ENCODE measurements at regions not wholly inside any gene's neighbourhood (a gene's known extent, or its start where the extent isn't known, plus 50 kb on each side); places are given as distances from the start of the nearest gene placed in this dataset.
"Not testable (repeated sequence)": the region's sequence is repeated elsewhere in the genome, so short reads cannot be mapped to it uniquely, and the experiment has no call there.

- DNase-seq (ENCODE audit: low spot score), result no peak
Observed at GRCh38 chr10:25808372-25808771, 125.7 kb upstream of the MYO3A start.

GRCh38 chr10:25811052-25811685, 122.9 kb upstream of the MYO3A start:
- no peak for DNase-seq (ENCODE audit: low spot score)

DNA sequence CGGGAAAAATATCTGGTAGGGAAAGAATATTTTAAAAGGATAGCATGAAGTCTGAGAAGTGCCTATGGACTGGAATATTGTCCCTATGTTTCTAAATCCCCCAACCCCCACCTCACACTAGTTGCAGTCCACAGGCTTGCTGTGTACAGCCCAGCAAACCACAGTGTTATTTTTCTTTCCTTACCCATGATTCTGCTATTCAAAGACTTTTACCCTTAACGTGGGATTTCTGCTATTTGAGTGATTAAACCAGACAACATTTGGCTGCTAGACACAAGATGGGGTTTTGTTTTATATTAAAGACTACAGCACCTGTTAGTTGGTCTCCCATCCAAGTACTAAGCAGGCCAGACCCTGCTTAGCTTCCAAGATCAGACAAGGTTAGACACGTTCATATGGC, 120.5 kb upstream of the MYO3A start:
- no peak for DNase-seq (ENCODE audit: low spot score)

- no peak for DNase-seq (ENCODE audit: low spot score)
Observed at GRCh38 chr10:25815236-25815635, 118.8 kb upstream of the MYO3A start.

GRCh38 chr10:25815999-25816768, 117.8 kb upstream of the MYO3A start:
- no peak for DNase-seq (ENCODE audit: low spot score)

GRCh38 chr10:25817200-25817599, 116.8 kb upstream of the MYO3A start:
- DNase-seq (ENCODE audit: low spot score), result no peak

GRCh38 chr10:25818751-25819150, 115.3 kb upstream of the MYO3A start:
- no peak for DNase-seq (ENCODE audit: low spot score)

DNA sequence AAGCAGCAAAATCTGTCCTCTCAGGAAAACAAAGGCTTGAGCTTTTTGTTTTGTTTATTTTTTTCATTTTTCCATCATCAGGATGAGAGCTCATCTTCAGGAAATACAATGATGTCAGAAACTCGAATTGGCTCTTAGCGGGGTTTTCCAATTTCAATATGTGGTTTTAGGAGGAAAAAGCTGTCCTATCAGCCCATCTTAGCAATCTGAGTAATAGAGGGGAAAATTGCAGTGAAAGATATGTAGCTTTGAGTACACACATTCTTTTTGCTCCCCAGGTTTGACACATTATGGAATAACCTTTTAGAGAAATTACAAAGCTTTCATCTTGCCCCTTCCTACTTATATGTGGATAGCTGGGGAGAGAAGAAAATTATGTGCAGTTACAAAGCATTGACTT, 113.6 kb upstream of the MYO3A start:
- DNase-seq (ENCODE audit: low spot score), result no peak

GRCh38 chr10:25820874-25821273, 113.2 kb upstream of the MYO3A start:
- DNase-seq (ENCODE audit: low spot score), result no peak

DNA sequence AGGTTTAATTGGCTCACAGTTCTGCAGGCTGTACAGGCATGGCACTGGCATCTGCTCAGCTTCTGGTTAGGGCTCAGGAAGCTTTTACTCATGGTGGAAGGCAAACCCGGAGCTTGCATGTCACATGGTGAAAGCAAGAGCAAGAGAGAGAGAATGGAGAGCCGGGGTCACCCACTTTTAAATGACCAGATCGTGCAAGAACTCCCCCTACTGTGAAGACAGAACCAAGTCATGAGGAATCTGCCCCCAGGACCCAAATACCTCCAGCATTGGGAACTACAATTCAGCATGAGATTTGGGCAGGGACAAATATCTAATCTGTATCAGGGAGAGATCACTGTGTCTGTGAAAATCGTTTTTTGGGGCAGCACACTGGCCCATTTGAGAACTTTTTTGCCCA, 110.0 kb upstream of the MYO3A start:
- no peak for DNase-seq (ENCODE audit: low spot score)

DNA sequence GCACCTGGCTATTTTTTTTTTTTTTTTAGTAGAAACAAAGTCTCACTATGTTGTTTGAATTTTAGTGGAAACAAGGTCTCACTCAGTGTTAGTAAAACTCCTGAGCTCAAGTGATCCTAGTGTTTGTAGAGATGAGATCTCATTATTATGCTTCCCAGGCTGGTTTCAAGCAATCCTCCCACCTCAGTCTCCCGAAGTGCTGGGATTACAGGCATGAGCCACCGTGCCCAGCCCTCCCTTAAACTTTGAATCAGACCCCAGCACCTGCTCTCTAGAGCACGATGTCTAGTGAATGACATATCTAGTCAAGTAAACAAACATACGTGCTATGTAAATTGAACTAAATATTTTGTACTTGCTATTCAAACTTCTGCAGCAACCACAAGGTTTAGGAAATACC, 105.6 kb upstream of the MYO3A start:
- no peak for DNase-seq (ENCODE audit: low spot score)

- no peak for DNase-seq (ENCODE audit: low spot score)
Observed at GRCh38 chr10:25831080-25831479, 102.9 kb upstream of the MYO3A start.

DNA sequence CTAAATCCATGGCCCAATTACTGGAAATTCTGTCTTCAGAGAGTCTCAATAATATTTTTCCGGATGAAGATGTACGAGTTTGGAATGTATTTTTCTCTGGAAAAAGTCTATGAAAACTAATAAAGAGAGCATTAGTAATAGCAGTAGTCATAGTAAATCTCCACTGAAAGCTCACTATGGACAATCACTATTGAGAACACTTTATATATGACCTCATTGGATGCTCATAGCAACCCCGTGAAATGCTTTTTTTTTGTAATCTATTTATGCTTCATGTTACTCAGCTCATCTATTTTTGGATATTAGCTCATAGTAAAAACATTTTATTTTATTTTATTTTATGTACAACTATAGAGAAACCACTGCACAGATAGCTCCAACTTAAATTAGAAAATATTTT, 94.3 kb upstream of the MYO3A start:
- no peak for DNase-seq (ENCODE audit: low spot score)

- DNase-seq (ENCODE audit: low spot score), result not testable (repeated sequence)
Observed at GRCh38 chr10:25840875-25841274, 93.2 kb upstream of the MYO3A start.

GRCh38 chr10:25842146-25842545, 91.9 kb upstream of the MYO3A start:
- no peak for DNase-seq (ENCODE audit: low spot score)

DNA sequence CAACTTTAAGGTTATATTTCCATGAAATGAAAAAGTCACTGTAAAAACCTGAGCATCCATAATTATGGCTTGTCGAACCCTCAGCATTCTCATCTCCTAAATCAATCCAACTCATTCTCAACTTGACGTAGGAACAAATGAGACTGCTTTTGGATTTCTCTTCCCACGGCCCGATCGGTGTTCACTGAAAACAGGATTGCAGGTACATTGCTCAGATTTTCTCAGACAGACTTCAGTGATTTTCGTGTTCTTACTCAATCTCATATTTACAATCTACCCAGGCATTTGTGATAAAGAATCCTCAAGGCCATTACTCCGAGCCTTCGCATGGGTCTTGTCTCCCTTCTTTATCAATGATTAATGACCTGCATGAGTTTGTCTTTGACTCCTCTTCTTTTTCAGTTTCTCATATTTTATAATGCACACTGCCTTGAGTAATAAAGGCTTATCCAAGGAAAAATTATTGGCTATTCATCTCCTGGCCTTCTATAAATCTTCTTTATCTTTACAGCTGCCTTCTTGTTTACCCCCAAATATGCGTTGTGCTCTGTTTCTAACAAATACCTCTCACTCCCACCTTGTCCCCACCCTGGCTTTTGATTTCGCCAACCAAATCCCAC, 90.4 kb upstream of the MYO3A start:
- DNase-seq (ENCODE audit: low spot score), result no peak

GRCh38 chr10:25844716-25845115, 89.3 kb upstream of the MYO3A start:
- DNase-seq (ENCODE audit: low spot score), result not testable (repeated sequence)

DNA sequence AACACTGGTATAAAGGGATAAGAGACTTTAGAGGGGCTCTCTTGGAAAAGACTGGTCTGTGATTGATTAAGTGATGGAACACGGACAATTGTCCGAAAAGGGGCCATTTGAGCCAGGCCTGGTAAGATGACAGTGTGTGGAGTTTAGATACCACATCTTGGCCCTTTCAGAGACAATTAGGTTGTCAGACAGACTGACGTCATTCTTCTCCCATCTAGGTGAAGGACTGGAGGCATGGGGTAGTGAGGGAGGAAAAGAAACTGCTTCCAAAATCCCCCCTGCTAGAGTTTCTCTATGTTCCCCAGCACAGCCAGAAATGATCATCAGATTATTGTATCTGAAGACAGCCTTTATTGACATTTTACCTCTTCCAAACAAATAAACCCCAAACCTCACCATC, 84.8 kb upstream of the MYO3A start:
- no peak for DNase-seq (ENCODE audit: low spot score)

GRCh38 chr10:25849988-25850387, 84.0 kb upstream of the MYO3A start:
- DNase-seq (ENCODE audit: low spot score), result no peak

DNA sequence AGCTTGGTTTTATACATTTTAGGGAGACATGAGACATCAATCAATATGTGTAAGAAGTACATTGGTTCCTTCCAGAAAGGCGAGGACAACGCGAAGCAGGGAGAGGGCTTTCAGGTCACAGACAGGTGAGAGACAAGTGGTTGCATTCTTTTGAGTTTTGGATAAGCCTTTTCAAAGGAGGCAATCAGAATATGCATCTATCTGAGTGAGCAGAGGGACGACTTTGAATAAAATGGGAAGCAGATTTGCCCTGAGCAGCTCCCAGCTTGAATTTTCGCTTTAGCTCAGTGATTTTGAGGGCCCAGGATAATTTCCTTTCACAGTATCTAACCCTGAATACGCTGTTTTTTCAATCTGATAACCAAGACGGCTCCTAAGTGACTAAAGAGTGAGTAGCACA, 82.5 kb upstream of the MYO3A start:
- DNase-seq (ENCODE audit: low spot score), result no peak

DNA sequence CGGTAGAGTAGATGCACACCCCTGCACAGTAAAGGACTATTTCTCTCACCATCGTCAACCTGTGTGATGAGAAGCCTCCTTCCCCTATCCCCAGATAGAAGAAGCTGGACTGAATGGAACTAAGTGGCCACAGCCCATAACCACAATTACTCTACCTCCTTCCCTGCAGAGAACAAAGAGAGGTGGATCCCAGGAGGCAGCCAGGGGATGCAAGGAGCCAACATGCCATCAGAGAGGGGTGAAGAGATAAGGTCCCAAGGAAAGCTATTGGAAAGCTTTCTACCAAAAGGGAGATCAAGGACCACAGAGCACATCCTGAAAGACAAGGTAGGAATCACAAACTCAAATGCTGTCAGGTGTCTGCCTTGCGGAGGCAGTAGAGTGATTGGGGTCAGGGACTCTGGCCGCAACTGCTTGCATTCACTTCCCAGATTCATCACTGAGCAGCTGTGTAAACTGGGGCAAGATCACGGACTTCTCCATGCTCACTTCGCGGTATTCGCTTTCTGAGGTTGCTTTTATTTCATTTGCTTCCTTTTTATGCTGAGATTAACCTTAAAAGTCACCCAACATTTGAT, 81.6 kb upstream of the MYO3A start:
- no peak for DNase-seq (ENCODE audit: low spot score)

DNA sequence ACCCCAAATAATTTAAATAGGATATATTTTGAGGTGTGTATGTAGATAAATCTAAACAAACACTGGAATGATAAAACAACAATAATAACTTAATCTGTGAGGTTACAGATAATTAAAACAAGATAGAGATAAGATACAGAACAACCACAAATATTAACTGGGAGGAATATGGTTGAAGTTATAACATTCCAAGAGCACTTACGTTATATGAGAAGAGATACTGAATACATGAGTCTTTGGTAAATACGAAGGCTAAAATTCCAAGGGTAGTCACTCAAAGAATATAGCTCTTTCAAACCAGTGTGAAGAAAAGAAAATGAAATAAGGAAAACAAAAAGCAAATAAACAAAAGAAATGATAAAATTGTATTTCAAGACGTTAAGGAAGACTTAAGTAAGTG, 76.0 kb upstream of the MYO3A start:
- DNase-seq (ENCODE audit: low spot score), result no peak

- DNase-seq (ENCODE audit: low spot score), result no peak
Observed at GRCh38 chr10:25865267-25865666, 68.8 kb upstream of the MYO3A start.
